ENCODE measurements at regions not wholly inside any gene's neighbourhood (a gene's known extent, or its start where the extent isn't known, plus 50 kb on each side); places are given as distances from the start of the nearest gene placed in this dataset.

DNA sequence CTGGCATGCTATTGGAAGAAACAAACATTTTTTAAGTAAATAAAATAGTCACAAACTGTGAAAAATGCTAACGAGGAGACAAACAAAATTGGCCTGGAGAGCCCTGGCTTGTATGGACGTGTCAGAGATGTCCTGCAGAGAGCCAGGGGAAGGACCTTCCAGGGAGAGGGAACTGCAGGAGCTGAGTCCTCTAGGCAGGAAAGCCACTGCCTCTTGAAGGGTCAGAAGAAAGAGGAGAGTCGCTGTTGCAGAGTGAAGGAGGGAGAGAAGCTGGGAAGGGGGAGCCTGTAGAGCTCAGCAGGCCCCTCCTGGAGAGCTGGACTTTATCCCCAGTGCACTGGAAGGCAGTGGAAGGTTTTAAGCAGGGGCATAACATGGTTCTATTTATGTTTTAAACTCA lies 80.3 kb upstream of the PWP1 start:
- H3K4me2 ChIP-seq (ENCODE audit: insufficient read depth, low read length), result no peak overlapping the region
- H3K4me1 ChIP-seq (ENCODE audit: control insufficient read depth, extremely low read depth, insufficient read depth, low read length), result no peaks in the 10 kb centered on the region
- dilution Hi-C loops (cut with MboI; ENCODE audit: extremely low pct_ligation_motif_present, low sequenced_read_pairs), result loop anchor here (25.0 kb wide), 1 partner anchor 468 kb away; no protein-coding TSS in a partner anchor
- H3K27me3 ChIP-seq (ENCODE audit: control insufficient read depth in 2 of 2, insufficient read depth in 2 of 2, low read length in 2 of 2), result no peaks in the 10 kb centered on the region
- TF ChIP-seq, protein P1, sequence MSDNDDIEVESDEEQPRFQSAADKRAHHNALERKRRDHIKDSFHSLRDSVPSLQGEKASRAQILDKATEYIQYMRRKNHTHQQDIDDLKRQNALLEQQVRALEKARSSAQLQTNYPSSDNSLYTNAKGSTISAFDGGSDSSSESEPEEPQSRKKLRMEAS (IDR thresholded peaks at IDR 0.05; ENCODE audit: insufficient read depth, insufficient read length), result no peak
- TF ChIP-seq MYC (IDR thresholded peaks at IDR 0.05; ENCODE audit: low read depth, low read length), result no peak
- no peak for TF ChIP-seq FOS (IDR thresholded peaks at IDR 0.05; ENCODE audit: borderline replicate concordance, insufficient read depth, low read length)
- no peak for TF ChIP-seq GATA2 (IDR thresholded peaks at IDR 0.05; ENCODE audit: insufficient read depth, insufficient read length, low read depth, low read length)
- TF ChIP-seq, protein P2, sequence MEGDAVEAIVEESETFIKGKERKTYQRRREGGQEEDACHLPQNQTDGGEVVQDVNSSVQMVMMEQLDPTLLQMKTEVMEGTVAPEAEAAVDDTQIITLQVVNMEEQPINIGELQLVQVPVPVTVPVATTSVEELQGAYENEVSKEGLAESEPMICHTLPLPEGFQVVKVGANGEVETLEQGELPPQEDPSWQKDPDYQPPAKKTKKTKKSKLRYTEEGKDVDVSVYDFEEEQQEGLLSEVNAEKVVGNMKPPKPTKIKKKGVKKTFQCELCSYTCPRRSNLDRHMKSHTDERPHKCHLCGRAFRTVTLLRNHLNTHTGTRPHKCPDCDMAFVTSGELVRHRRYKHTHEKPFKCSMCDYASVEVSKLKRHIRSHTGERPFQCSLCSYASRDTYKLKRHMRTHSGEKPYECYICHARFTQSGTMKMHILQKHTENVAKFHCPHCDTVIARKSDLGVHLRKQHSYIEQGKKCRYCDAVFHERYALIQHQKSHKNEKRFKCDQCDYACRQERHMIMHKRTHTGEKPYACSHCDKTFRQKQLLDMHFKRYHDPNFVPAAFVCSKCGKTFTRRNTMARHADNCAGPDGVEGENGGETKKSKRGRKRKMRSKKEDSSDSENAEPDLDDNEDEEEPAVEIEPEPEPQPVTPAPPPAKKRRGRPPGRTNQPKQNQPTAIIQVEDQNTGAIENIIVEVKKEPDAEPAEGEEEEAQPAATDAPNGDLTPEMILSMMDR (IDR thresholded peaks at IDR 0.05; ENCODE audit: extremely low read depth in 1 of 2, insufficient read depth in 1 of 2, low read depth in 1 of 2, low read length in 2 of 2), result no peak
- TF ChIP-seq POLR2A (IDR thresholded peaks at IDR 0.05; ENCODE audit: low read depth, low read length), result no peak
- TF ChIP-seq EZH2 (IDR thresholded peaks at IDR 0.05; ENCODE audit: borderline replicate concordance, low read depth, low read length, severe bottlenecking), result no peak
- no peak for TF ChIP-seq JUN (IDR thresholded peaks at IDR 0.05; ENCODE audit: borderline replicate concordance, insufficient read depth, insufficient read length, low read depth)
- TF ChIP-seq POLR2AphosphoS5 (IDR thresholded peaks at IDR 0.05; ENCODE audit: insufficient read depth, low read depth, low read length), result no peak
- H3K9me1 ChIP-seq (replicated peaks; ENCODE audit: control insufficient read depth, extremely low read depth, insufficient read depth, low read length), result no peaks in the 10 kb centered on the region
- no peaks in the 10 kb centered on the region for H4K20me1 ChIP-seq (replicated peaks; ENCODE audit: control insufficient read depth, extremely low read depth, insufficient read depth, low read length)
- no peak for FAIRE-seq
- no peak overlapping the region for H3K4me3 ChIP-seq (replicated peaks in 1 of 3; ENCODE audit: insufficient read depth in 1 of 3, low read depth in 1 of 3, low read length in 3 of 3)
- H3K79me2 ChIP-seq (ENCODE audit: control insufficient read depth, insufficient read depth, low read length), result no peaks in the 10 kb centered on the region
- no TSS peak for BruUV-seq (replicated peaks)
- ChIA-PET POLR2A (no interaction called here), CTCF (interaction anchor here (0.9 to 8.0 kb wide), 7 partner anchors 9 to 526 kb away, joined by 3 to 296 read pairs (median 4); no protein-coding TSS in a partner anchor)
- no peak overlapping the region for H3K9ac ChIP-seq (replicated peaks; ENCODE audit: extremely low read depth, insufficient read depth, low read length)
- no peaks in the 10 kb centered on the region for H3K9me3 ChIP-seq (replicated peaks; ENCODE audit: control insufficient read depth, insufficient read depth, low read length)
- no peak for DNase-seq (ENCODE audit: low read depth, low spot score)
- H3K36me3 ChIP-seq (ENCODE audit: control insufficient read depth in 2 of 2, extremely low read depth in 1 of 2, insufficient read depth in 2 of 2, low read length in 2 of 2), result no peaks in the 10 kb centered on the region
- no peak overlapping the region for H2AFZ ChIP-seq (ENCODE audit: low read depth, low read length)
- H3K27ac ChIP-seq (ENCODE audit: insufficient read depth, low read depth, low read length), result no peak overlapping the region
- intact Hi-C loops (cut with micrococcal nuclease), result loop anchor here (5.0 kb wide), 1 partner anchor 88 kb away; no protein-coding TSS in a partner anchor
